A549 (cell line): ENCODE measurements at regions not wholly inside any gene's neighbourhood (a gene's known extent, or its start where the extent isn't known, plus 50 kb on each side); places are given as distances from the start of the nearest gene placed in this dataset.

ENCODE experiments used
- CEBPB ChIP-seq, 2 experiments: fragments of >200 bp in 1 of 2; sonication (Bioruptor Twin) in 1 of 2; formaldehyde crosslinking in 1 of 2; IDR thresholded peaks; 2 replicates each; pipeline ENCODE4 v1.6.1; 2012 to 2016
- CTCF ChIP-seq: fragments of >200 bp; sonication (Bioruptor Twin); formaldehyde crosslinking; IDR thresholded peaks from 3 replicates; pipeline ENCODE4 v1.5.1; 2016
- KDM5A ChIP-seq: fragments of 200-600 bp; sonication (generic); IDR thresholded peaks from 2 replicates; pipeline ENCODE4 v1.6.1; 2016; ENCODE audit warnings: antibody characterized with exemption, mild to moderate bottlenecking

- TF ChIP-seq CTCF = no peak
- TF ChIP-seq KDM5A = no peak
- no peak for TF ChIP-seq CEBPB (IDR thresholded peaks at IDR 0.05)
Observed at GRCh38 chr4:182169987-182170386, 73.2 kb upstream of the TENM3 start.
